SK-N-SH (cell line): ENCODE measurements at regions not wholly inside any gene's neighbourhood (a gene's known extent, or its start where the extent isn't known, plus 50 kb on each side); places are given as distances from the start of the nearest gene placed in this dataset.

ENCODE experiments used
- CTCF ChIA-PET: fragments of 300-600, 350-600 bp; formaldehyde crosslinking; extraction: SDS; loops from one replicate; lab custom pipeline; 2021; lab: Yijun Ruan, JAX
- POLR2A ChIA-PET: fragments of 350-600 bp; sonication (Branson Sonifier 250); formaldehyde crosslinking; extraction: SDS; loops from one replicate; lab custom pipeline; 2020; ENCODE audit warnings: antibody characterized with exemption, inconsistent platforms; lab: Yijun Ruan, JAX
- DNase-seq: peaks from one replicate; pipeline ENCODE4 v3.0.0; 2012
- H2AFZ ChIP-seq: fragments of 200-600 bp; sonication (generic); 2 replicates; pipeline ENCODE4 v1.8.1; 2016; ENCODE audit warnings: antibody characterized with exemption, mild to moderate bottlenecking, low read depth
- H3F3A ChIP-seq: fragments of 200-600 bp; sonication (generic); replicated peaks from 2 replicates; pipeline ENCODE3; 2016; ENCODE audit warnings: antibody characterized with exemption, mild to moderate bottlenecking; ENCODE audit not compliant: insufficient read depth
- H3K27ac ChIP-seq, 2 experiments: fragments of 200-500 bp in 1 of 2; fragments of 200-600 bp in 1 of 2; sonication (Bioruptor generic) in 1 of 2; sonication (generic), shearing (Covaris generic) in 1 of 2; 2 replicates each; pipeline versions ENCODE4 v1.5.1 to v1.6.1; 2014 to 2016; ENCODE audit warnings: low read depth in 2 of 2, inconsistent platforms in 1 of 2, low read length in 1 of 2, mild to moderate bottlenecking in 1 of 2, mixed read lengths in 1 of 2
- H3K27me3 ChIP-seq: fragments of 200-600 bp; sonication (generic), shearing (Covaris generic); 2 replicates; pipeline ENCODE4 v1.6.1; 2016; ENCODE audit warnings: mixed run types; ENCODE audit not compliant: insufficient read depth
- H3K36me3 ChIP-seq, 2 experiments: fragments of 200-500 bp in 1 of 2; fragments of 200-600 bp in 1 of 2; sonication (Bioruptor generic) in 1 of 2; sonication (generic) in 1 of 2; replicated peaks in 1 of 2; 2 replicates each; pipeline versions ENCODE3 to v1.5.1; 2014 to 2016; ENCODE audit warnings: low read length in 1 of 2, mild to moderate bottlenecking in 1 of 2; ENCODE audit not compliant: insufficient read depth in 2 of 2, control insufficient read depth in 1 of 2
- H3K4me1 ChIP-seq, 2 experiments: fragments of 200-500 bp in 1 of 2; fragments of 200-600 bp in 1 of 2; sonication (Bioruptor generic) in 1 of 2; sonication (generic), shearing (Covaris generic) in 1 of 2; 2 replicates each; pipeline versions ENCODE4 v1.5.1 to v1.6.1; 2014 to 2016; ENCODE audit warnings: low read depth in 1 of 2, low read length in 1 of 2, mixed run types in 1 of 2; ENCODE audit not compliant: insufficient read depth in 2 of 2, control insufficient read depth in 1 of 2
- H3K4me2 ChIP-seq: fragments of 200-600 bp; sonication (generic), shearing (Covaris generic); 2 replicates; pipeline ENCODE4 v1.6.1; 2017; ENCODE audit warnings: mixed run types
- H3K4me3 ChIP-seq, 2 experiments: fragments of 200-500 bp in 1 of 2; fragments of 200-600 bp in 1 of 2; sonication (Bioruptor generic) in 1 of 2; sonication (generic), shearing (Covaris generic) in 1 of 2; 2 replicates each; pipeline versions ENCODE4 v1.5.1 to v1.8.1; 2014 to 2016; ENCODE audit warnings: low read depth in 2 of 2, inconsistent platforms in 1 of 2, low read length in 1 of 2, mild to moderate bottlenecking in 1 of 2, mixed read lengths in 1 of 2, moderate library complexity in 1 of 2
- H3K79me2 ChIP-seq: fragments of 200-600 bp; sonication (generic); 2 replicates; pipeline ENCODE4 v1.8.1; 2017; ENCODE audit warnings: mild to moderate bottlenecking; ENCODE audit not compliant: insufficient read depth
- H3K9ac ChIP-seq: fragments of 200-600 bp; sonication (generic); 2 replicates; pipeline ENCODE4 v1.6.1; 2017; ENCODE audit warnings: mixed run types
- H3K9me2 ChIP-seq: fragments of 200-600 bp; sonication (generic); 2 replicates; pipeline ENCODE4 v1.6.1; 2017; ENCODE audit warnings: mixed run types
- H3K9me3 ChIP-seq: fragments of 200-600 bp; sonication (generic); 2 replicates; pipeline ENCODE4 v1.6.1; 2017; ENCODE audit warnings: mixed run types, mild to moderate bottlenecking, moderate library complexity
- H4K20me1 ChIP-seq: fragments of 200-600 bp; sonication (generic); 2 replicates; pipeline ENCODE4 v1.6.1; 2017; ENCODE audit warnings: mild to moderate bottlenecking, mixed run types; ENCODE audit not compliant: insufficient read depth
- CTCF ChIP-seq: fragments of 200-600 bp; sonication (generic); IDR thresholded peaks from 2 replicates; pipeline ENCODE4 v1.6.1; 2017; ENCODE audit warnings: antibody characterized with exemption, mild to moderate bottlenecking, moderate library complexity
- EZH2phosphoT487 ChIP-seq: fragments of 200-600 bp; sonication (generic); IDR thresholded peaks from 2 replicates; pipeline ENCODE4 v1.6.1; 2017; ENCODE audit warnings: low read depth, mixed run types, mild to moderate bottlenecking, antibody characterized with exemption, moderate library complexity, borderline replicate concordance
- FOXJ3 ChIP-seq: sonication (generic); formaldehyde crosslinking; IDR thresholded peaks from 2 replicates; pipeline ENCODE4 v1.5.1; 2020; ENCODE audit warnings: mild to moderate bottlenecking, missing genetic modification reagents
- GABPA ChIP-seq: IDR thresholded peaks from 2 replicates; pipeline ENCODE4 v1.4.0; 2012; ENCODE audit warnings: low read depth, mild to moderate bottlenecking
- GATA2 ChIP-seq: sonication (generic); formaldehyde crosslinking; IDR thresholded peaks from 2 replicates; pipeline ENCODE4 v1.5.0; 2020; ENCODE audit warnings: mild to moderate bottlenecking, missing genetic modification reagents
- MEF2A ChIP-seq: IDR thresholded peaks from 2 replicates; pipeline ENCODE4 v1.4.0; 2012; ENCODE audit warnings: low read depth, borderline replicate concordance
- MXI1 ChIP-seq: IDR thresholded peaks from 2 replicates; pipeline ENCODE4 v1.6.1; 2012; ENCODE audit warnings: mild to moderate bottlenecking, low read depth, low read length, improper control_type of control experiment
- NRF1 ChIP-seq: IDR thresholded peaks from 2 replicates; pipeline ENCODE4 v1.6.1; 2012; ENCODE audit warnings: low read depth, mild to moderate bottlenecking, low read length
- RAD21 ChIP-seq: IDR thresholded peaks from 2 replicates; pipeline ENCODE4 v1.6.1; 2012; ENCODE audit warnings: mild to moderate bottlenecking, low read length
- TCF12 ChIP-seq: IDR thresholded peaks from 2 replicates; pipeline ENCODE4 v1.4.0; 2012
- TEAD4 ChIP-seq: IDR thresholded peaks from 2 replicates; pipeline ENCODE4 v1.4.0; 2012; ENCODE audit warnings: mild to moderate bottlenecking, borderline replicate concordance; ENCODE audit not compliant: insufficient read depth
- USF2 ChIP-seq: fragments of 150-350 bp; IDR thresholded peaks from 2 replicates; pipeline ENCODE4 v1.6.1; 2017; ENCODE audit warnings: antibody characterized with exemption, low read length, low read depth, borderline replicate concordance
- WGBS: methylation state at CpG from one replicate; pipeline ENCODE4 v1.1.6; 2017; ENCODE audit warnings: low lambda C conversion rate; 5-methylcytosine and 5-hydroxymethylcytosine counted together
- TF ChIP-seq, protein P1 (sequence below): IDR thresholded peaks from 2 replicates; pipeline ENCODE4; 2012

DNA sequence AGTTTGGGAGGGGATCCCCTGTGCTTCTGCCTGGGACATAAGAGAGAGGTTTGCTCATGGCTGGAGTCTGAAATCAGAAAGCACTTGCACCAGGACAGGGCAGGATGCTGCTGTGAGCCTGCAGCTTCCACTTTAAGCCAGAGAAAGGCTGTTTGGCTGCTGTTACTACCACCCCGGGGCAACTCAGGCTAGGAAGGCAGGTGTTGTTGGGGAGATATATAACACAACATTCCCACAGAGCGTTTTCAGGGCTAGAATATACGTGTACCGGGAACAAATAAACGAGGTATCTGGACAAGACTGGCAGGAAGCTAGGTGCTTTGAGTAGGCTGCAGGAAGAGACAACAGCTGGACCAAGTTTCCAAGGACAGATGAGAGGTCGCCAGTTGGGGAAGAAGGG is 313.3 kb upstream of the CCL2 start (continued):
- TF ChIP-seq, protein P1, sequence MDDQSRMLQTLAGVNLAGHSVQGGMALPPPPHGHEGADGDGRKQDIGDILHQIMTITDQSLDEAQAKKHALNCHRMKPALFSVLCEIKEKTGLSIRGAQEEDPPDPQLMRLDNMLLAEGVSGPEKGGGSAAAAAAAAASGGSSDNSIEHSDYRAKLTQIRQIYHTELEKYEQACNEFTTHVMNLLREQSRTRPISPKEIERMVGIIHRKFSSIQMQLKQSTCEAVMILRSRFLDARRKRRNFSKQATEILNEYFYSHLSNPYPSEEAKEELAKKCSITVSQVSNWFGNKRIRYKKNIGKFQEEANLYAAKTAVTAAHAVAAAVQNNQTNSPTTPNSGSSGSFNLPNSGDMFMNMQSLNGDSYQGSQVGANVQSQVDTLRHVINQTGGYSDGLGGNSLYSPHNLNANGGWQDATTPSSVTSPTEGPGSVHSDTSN, result no peak
- TF ChIP-seq TCF12 (no peak), EZH2phosphoT487 (no peak), MEF2A (no peak), MXI1 (no peak), TEAD4 (no peak), CTCF (no peak), RAD21 (no peak), FOXJ3 (CRISPR knock-in tag) (no peak), GABPA (no peak), USF2 (no peak), NRF1 (no peak)
- TF ChIP-seq, all 33 proteins: peak for 0

GRCh38 chr17:33942414-33942813 is 312.7 kb upstream of the CCL2 start:
- ChIA-PET POLR2A (no interaction called here), CTCF (interaction anchor here (1.1 to 2.2 kb wide), 4 partner anchors 14 to 419 kb away, joined by 4 to 10 read pairs (median 7); no protein-coding TSS in a partner anchor)
- 13% methylated on average over 4 of the region's 4 CpGs for WGBS

More at GRCh38 chr17:33942414-33942813, 312.7 kb upstream of the CCL2 start:
- Histone ChIP-seq H3K4me1 (peaks cover 0 to 25% of the 10 kb centered on the region in 2 experiments; a peak in 1 of 4 replicates), H3K4me2 (no peak overlapping the region), H4K20me1 (no peaks in the 10 kb centered on the region), H3K36me3 (no peaks in the 10 kb centered on the region), H3K27ac (no peak overlapping the region), H2AFZ (no peak overlapping the region), H3K79me2 (no peaks in the 10 kb centered on the region), H3K4me3 (no peak overlapping the region), H3K27me3 (no peaks in the 10 kb centered on the region), H3F3A (no peaks in the 10 kb centered on the region), H3K9ac (no peak overlapping the region), H3K9me2 (no peaks in the 10 kb centered on the region), H3K9me3 (no peaks in the 10 kb centered on the region)
- peak; percentile 34 for DNase-seq
- TF ChIP-seq GATA2 (CRISPR knock-in tag) (peak; percentile 28; the same call in 1 of the 2 replicates), MXI1 (no peak)
